Activated CD8-positive, alpha-beta T cell treated with anti-CD3 and anti-CD28 coated beads for 36 hours (primary cell): ENCODE measurements at regions not wholly inside any gene's neighbourhood (a gene's known extent, or its start where the extent isn't known, plus 50 kb on each side); places are given as distances from the start of the nearest gene placed in this dataset.

Source experiments
- ATAC-seq: fragments of 200-7000 bp; cut with Tn5 transposase; one replicate; pipeline ENCODE4 v1.10.0; 2021; ENCODE audit warnings: mild to moderate bottlenecking, moderate library complexity
- CTCF ChIA-PET: fragments of 350-600 bp; sonication (Branson Sonifier 250); formaldehyde crosslinking; loops from one replicate; lab custom pipeline; 2021; ENCODE audit warnings: antibody characterized with exemption; lab: Charles Lee
- POLR2A ChIA-PET: fragments of 350-600 bp; sonication (Branson Sonifier 250); formaldehyde crosslinking; loops from one replicate; lab custom pipeline; 2021; ENCODE audit warnings: antibody characterized with exemption; lab: Charles Lee
- DNase-seq: peaks from one replicate; pipeline ENCODE4 v3.0.0-alpha.2; 2020
- H3K27ac Mint-ChIP-seq: one replicate; pipeline ENCODE4 v1.8.0; 2021; ENCODE audit warnings: mild to moderate bottlenecking, mixed read lengths
- H3K27me3 Mint-ChIP-seq: one replicate; pipeline ENCODE4 v1.8.0; 2021; ENCODE audit warnings: mixed read lengths
- H3K36me3 Mint-ChIP-seq: one replicate; pipeline ENCODE4 v1.8.0; 2021; ENCODE audit warnings: low read depth, mixed read lengths
- H3K4me1 Mint-ChIP-seq: one replicate; pipeline ENCODE4 v1.8.0; 2021; ENCODE audit warnings: low read depth, mixed read lengths
- H3K4me3 Mint-ChIP-seq: one replicate; pipeline ENCODE4 v1.8.0; 2021; ENCODE audit warnings: mild to moderate bottlenecking, moderate library complexity, mixed read lengths
- H3K9me3 Mint-ChIP-seq: one replicate; pipeline ENCODE4 v1.8.0; 2021; ENCODE audit warnings: mixed read lengths
- CTCF ChIP-seq: fragments of 200-600 bp; IDR thresholded peaks from one replicate; pipeline ENCODE4 v1.8.0; 2022; ENCODE audit warnings: antibody characterized with exemption, mild to moderate bottlenecking
- intact Hi-C: fragments of 100-400 bp; cut with micrococcal nuclease; formaldehyde crosslinking; loops from one replicate; pipeline ENCODE4 v1.10.0; 2022

- POLR2A ChIA-PET: no interaction called here
- TF ChIP-seq CTCF: no peak
- H3K27me3 Mint-ChIP-seq: peaks cover 4% of the 10 kb centered on the region
These were observed 225.0 kb upstream of the NPY start for GRCh38 chr7:24058953-24059352.

GRCh38 chr7:24059775-24060174 is 224.2 kb upstream of the NPY start:
- ATAC-seq (no peak), DNase-seq (no peak)
- no peak for TF ChIP-seq CTCF
- no peak overlapping the region for H3K27ac Mint-ChIP-seq
- intact Hi-C loops: no loop called here
- H3K27me3 Mint-ChIP-seq: peaks cover 3% of the 10 kb centered on the region
- H3K4me3 Mint-ChIP-seq: no peak overlapping the region
- no peaks in the 10 kb centered on the region for H3K4me1 Mint-ChIP-seq
- no peaks in the 10 kb centered on the region for H3K9me3 Mint-ChIP-seq
- H3K36me3 Mint-ChIP-seq: no peaks in the 10 kb centered on the region
- ChIA-PET CTCF (no interaction called here), POLR2A (no interaction called here)

More at GRCh38 chr7:24058953-24059352, 225.0 kb upstream of the NPY start:
- DNase-seq (no peak), ATAC-seq (no peak)
- CTCF ChIA-PET: no interaction called here
- no peaks in the 10 kb centered on the region for H3K4me1 Mint-ChIP-seq
- H3K27ac Mint-ChIP-seq: no peak overlapping the region
- H3K4me3 Mint-ChIP-seq: no peak overlapping the region
- H3K36me3 Mint-ChIP-seq: no peaks in the 10 kb centered on the region
- H3K9me3 Mint-ChIP-seq: no peaks in the 10 kb centered on the region
- intact Hi-C loops: no loop called here

- DNase-seq (no peak), ATAC-seq (no peak)
- Mint-ChIP-seq H3K27me3 (no peaks in the 10 kb centered on the region), H3K9me3 (no peaks in the 10 kb centered on the region), H3K4me3 (no peak overlapping the region), H3K4me1 (no peaks in the 10 kb centered on the region), H3K36me3 (no peaks in the 10 kb centered on the region), H3K27ac (no peak overlapping the region)
- intact Hi-C loops: no loop called here
- ChIA-PET POLR2A (no interaction called here), CTCF (no interaction called here)
- no peak for TF ChIP-seq CTCF
These were observed 220.3 kb upstream of the NPY start for GRCh38 chr7:24063721-24064120.

GRCh38 chr7:24069751-24070150 is 214.2 kb upstream of the NPY start:
- no peaks in the 10 kb centered on the region for H3K9me3 Mint-ChIP-seq
- no peak for ATAC-seq
- H3K36me3 Mint-ChIP-seq: no peaks in the 10 kb centered on the region
- POLR2A ChIA-PET: no interaction called here
- no peaks in the 10 kb centered on the region for H3K4me1 Mint-ChIP-seq
- TF ChIP-seq CTCF: no peak
- CTCF ChIA-PET: no interaction called here
- no peak overlapping the region for H3K4me3 Mint-ChIP-seq
- no peak overlapping the region for H3K27ac Mint-ChIP-seq
- intact Hi-C loops: no loop called here
- DNase-seq: no peak
- peaks cover 4% of the 10 kb centered on the region for H3K27me3 Mint-ChIP-seq

GRCh38 chr7:24073651-24074420 is 210.2 kb upstream of the NPY start:
- ATAC-seq (no peak), DNase-seq (no peak)
- Mint-ChIP-seq H3K9me3 (no peaks in the 10 kb centered on the region), H3K27ac (no peak overlapping the region), H3K4me1 (peaks cover 2% of the 10 kb centered on the region), H3K27me3 (peaks cover 4% of the 10 kb centered on the region), H3K36me3 (no peaks in the 10 kb centered on the region), H3K4me3 (no peak overlapping the region)
- intact Hi-C loops: no loop called here
- ChIA-PET POLR2A (interaction anchor here (0.7 kb wide), 1 partner anchor 740 kb away, joined by 3 read pairs; no protein-coding TSS in a partner anchor), CTCF (no interaction called here)
- TF ChIP-seq CTCF: no peak
